Inflammatory macrophage treated with lipopolysaccharide for 4 hours (primary cell): ENCODE measurements at regions not wholly inside any gene's neighbourhood (a gene's known extent, or its start where the extent isn't known, plus 50 kb on each side); places are given as distances from the start of the nearest gene placed in this dataset.

ENCODE experiments used
- DNase-seq: peaks from one replicate; pipeline ENCODE4 v3.0.0-alpha.2; 2020

- DNase-seq, result no peak
Observed at GRCh38 chr15:70488941-70489848, 274.2 kb downstream of the UACA start.

- DNase-seq, result peak; percentile 70
Observed at GRCh38 chr15:70488002-70488605, 275.3 kb downstream of the UACA start.

DNA sequence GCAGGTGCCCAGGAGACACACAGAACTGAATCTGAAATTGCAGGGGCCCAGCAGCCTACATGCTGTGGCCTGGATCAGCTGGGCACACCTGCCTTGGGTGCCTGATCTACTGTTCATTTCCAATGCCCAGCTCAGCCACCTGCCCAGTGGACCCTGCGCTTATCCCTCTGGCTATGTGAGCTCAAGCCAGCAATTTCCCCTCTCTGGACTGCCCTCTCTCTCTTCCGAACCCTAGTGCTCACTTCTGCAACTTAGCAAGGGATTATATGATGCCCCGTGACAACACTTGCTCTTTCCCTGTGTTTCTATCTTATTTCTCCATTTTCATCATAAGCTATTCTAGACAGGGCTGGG lies 276.0 kb downstream of the UACA start:
- DNase-seq, result peak; percentile 72

GRCh38 chr15:70486451-70487386 lies 276.6 kb downstream of the UACA start:
- DNase-seq, result peak; percentile 96

DNA sequence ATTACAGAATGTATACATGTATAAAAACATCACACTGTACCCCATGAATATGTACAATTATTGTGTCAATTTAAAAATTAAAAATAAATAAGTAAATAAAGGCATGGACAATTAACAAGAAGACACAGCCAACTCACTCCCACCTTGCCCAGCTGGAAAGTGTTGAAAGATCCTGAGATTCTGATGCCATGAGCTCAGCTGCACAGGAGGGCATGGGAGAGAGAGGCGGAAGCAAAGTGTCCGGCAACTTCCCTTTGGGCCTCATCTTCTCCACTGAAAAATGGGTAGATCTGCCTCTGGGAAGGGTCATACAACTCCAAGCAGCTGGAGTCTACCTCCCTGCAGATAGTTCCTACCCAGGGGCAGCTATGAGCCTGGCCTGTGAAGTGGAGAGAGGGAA lies 277.3 kb downstream of the UACA start:
- peak; percentile 72 for DNase-seq

DNA sequence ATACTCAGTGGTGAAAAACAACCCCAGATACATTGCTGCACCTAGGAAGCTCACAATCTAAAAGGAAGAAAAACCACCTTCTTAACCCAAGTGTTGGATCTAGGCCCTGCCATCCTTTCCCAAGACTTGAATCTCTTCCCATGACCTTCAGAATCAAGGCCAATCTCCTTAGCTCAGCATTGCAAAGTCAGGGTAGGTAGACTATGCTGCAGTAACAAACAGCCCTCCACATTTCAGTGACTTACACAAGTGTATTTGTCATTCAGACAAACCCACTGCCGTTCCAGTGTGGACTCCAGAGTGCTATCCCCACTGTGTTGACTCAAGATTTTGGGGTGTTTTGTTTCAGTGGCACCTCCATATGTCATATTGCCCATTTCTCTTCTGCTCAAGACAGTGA lies 278.4 kb downstream of the UACA start:
- DNase-seq, result no peak

DNA sequence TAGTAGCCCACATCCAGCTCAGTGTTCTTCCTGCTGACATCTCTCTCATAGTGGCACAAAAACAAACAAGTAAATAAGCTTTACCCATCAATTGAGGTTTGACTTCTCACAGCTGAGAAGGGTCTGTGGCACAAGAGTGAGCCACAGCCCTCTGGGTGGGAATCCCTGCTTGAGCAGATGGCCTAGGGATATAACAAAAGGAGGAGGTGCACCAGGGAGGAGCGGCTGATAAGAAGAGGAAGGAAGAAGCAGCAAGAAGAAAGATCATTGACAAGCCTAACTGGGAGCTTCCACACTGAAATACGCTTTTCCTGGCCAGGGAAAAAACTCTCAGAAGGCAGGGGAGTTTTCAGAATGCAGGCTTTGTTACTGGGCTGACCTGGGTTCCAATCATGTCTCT lies 279.8 kb downstream of the UACA start:
- DNase-seq, result no peak

DNA sequence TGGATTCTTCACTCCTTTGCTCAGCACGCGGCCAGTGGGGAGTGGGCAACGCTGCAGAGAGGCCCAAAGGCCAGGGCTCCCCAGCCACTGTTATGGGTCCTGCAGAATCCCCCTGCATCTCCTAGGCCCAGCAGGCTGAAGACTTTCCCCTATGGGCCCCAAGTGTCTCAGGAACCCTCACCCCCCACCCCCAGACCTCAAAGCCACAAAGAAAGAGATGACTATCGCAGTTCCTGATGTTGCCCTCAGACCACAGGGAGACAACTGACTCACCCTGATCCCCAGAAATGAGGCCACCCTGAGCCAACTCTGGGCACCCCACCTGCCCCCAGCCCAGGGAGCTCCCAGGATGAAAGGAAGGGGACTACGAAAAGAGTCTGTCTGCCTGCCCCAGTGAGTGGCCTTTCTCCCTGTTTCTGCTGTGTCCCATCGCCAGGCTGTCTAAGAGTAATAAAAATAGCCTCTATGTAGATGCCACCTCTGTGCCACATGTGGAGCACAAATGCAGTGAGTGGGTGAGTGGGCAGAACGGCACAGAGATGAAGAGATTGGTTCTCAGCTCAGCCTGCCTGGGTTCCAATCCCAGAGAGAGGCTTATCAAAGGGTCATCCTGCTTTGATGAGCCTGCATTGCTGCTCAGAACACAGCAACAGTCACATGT lies 283.0 kb downstream of the UACA start:
- DNase-seq, result peak; percentile 31

DNA sequence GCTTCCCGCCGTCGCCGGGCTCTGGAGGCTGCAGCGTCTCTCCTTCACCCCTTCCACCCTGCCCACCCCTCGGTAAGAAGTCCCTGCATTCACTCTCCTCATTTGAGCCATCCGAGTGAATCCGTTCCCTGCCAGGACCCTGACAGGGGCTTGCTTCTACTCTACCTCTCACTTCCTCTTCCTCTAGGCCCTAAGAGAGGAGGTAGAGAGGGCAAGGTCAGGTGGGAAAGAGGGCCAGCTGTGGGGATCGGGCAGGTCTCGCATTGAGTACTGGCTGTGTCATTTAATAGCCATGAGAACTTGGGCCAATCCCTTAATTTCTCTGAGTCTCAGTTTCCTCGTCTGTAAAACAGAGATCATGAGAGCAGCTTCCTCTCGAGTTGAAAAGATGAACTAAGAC lies 283.6 kb downstream of the UACA start:
- DNase-seq, result no peak

DNA sequence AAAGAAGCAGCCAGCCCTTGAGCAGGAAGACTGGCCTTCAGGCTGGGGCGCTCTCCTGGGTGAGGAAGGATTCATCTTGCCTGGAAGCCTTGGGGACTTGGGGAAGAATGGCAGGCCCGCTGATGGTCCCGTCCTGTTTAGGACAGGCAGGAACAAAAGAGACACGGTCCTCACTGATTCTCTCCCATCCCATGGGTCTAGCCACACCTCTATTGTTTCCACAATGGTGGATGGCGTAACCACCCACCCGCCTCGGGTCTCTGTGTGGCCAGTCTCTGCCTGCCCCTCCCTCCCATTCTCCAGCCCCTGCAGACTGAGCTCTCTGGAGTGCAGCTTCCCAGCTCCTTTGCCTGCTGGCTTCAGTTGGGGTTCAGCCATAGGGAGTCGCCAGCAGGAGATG lies 284.3 kb downstream of the UACA start:
- no peak for DNase-seq

DNA sequence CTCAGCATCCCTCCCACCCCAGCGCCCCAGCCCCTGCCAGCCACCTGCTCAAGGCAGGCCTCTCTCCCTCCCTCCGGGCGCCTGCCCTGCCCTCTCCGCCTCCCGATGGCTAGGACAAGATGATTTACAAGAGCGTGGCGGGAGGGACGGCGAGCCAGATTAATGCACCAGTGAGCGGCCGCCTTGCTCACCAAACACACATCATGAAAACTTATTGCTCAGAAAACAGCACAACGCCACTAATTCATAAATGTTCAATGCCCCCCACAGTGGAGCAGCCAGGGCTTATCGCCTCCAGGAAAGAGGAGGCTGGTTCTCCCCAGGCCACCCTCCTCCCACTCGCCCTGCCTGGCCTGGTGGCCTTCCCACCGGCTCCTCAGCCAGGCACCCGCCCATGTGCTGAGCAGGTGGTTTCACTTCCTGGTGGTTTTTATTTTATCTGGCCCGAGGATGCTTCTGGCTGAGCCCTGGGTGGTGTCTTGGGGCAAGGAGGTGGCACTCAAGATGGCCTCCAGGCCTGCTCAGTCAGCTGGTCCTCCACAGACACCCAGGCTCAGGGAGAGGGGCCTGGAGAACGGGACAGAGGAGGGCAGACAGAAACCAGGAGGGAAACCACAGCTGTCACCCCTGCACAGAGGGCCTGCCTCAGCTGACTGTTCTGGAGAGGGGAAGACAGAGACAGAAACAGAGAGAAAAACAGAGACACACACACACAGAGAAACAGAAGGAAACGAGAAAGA lies 284.9 kb downstream of the UACA start:
- DNase-seq, result peak; percentile 69

- DNase-seq, result no peak
Observed at GRCh38 chr15:70477750-70478250, 285.6 kb downstream of the UACA start.

DNA sequence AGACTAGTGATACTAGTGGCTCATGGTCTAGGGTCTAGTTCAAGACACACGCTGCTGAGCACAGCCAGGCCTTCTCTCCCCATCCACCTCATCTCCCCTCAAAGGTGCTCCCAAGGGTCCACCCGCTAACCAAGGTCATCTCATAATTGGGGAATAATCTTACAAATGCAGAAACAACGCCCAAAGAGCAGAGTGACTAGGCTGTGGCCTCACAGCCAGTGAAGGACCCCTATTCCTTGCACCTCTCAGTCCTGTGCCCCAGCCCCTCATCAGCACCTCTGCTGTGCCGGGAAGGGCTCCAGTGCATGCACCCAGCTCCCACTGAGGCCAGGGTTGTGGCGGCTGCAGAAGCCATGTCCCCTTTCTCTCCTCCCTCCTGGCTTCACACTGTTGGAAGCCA lies 286.9 kb downstream of the UACA start:
- DNase-seq, result no peak

- DNase-seq, result no peak
Observed at GRCh38 chr15:70475921-70476320, 287.4 kb downstream of the UACA start.

GRCh38 chr15:70475407-70475781 lies 288.0 kb downstream of the UACA start:
- no peak for DNase-seq

- DNase-seq, result peak; percentile 82
Observed at GRCh38 chr15:70474471-70475406, 288.6 kb downstream of the UACA start.

DNA sequence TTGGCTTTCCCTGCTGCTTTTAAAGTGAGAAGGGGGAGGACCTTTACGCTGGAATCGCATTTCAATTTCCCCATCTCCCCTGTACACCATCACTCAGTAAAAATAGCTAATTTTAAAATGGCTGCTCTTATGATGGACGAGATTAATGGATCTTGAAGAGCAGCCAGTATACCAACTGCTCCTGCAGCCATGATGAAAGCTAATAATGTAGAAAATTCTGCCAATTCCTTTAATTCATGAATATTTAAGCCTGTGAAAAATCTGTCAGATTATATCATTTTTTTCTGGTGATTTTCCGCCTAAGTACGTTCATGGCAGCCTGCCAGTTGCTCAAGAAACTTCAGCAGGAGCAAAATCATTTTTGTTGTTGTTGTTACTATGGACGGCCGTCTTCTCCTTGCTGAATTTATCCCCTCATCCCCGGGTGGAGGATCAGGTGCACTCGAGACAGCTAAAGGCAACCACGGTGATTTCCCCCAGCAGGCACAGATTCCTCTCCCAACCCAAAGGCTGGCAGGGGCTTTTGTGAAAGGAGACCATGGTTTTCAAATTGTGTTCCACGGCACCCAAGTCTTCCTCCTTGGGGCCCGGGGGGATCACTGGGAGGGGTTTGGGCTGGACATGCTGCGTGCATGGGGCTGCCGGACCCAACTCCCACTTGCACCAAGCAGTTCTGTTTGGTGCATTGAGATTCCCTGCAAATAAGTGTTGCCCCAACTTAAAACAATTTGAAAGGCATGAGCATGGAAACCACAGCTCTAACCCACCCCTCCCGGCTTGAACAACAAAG lies 289.6 kb downstream of the UACA start:
- DNase-seq, result no peak

- DNase-seq, result no peak
Observed at GRCh38 chr15:70471517-70471916, 291.8 kb downstream of the UACA start.

- no peak for DNase-seq
Observed at GRCh38 chr15:70470556-70471191, 292.7 kb downstream of the UACA start.
